ENCODE measurements at regions not wholly inside any gene's neighbourhood (a gene's known extent, or its start where the extent isn't known, plus 50 kb on each side); places are given as distances from the start of the nearest gene placed in this dataset.
"Not testable (repeated sequence)": the region's sequence is repeated elsewhere in the genome, so short reads cannot be mapped to it uniquely, and the experiment has no call there.

- DNase-seq: peak; percentile 4
These were observed 365.0 kb downstream of the CCER1 start for GRCh38 chr12:90589956-90590355.

- DNase-seq: no peak
These were observed 369.2 kb downstream of the CCER1 start for GRCh38 chr12:90585640-90586304.

- DNase-seq: no peak
These were observed 378.3 kb downstream of the CCER1 start for GRCh38 chr12:90576707-90577106.

- DNase-seq: no peak
These were observed 379.0 kb downstream of the CCER1 start for GRCh38 chr12:90575995-90576394.

- DNase-seq: no peak
These were observed 380.3 kb downstream of the CCER1 start for GRCh38 chr12:90574676-90575075.

DNA sequence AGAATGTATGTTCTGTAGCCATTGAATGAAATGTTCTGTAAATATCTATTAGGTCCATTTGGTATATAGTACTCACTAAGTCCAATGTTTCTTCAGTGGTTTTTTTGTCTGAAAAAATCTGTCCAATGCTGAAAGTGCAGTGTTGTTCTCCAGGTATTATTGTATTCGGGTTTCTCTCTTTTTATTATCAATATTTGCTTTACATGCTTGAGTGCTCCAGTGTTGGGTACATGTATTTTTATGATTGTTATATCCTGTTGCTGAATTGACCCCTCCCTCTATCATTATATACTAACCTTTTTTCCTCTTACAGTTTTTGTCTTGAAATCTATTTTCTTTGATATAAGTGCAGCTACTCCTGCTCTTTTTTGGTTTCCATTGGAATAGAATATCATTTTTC, 382.2 kb downstream of the CCER1 start:
- no peak for DNase-seq

DNA sequence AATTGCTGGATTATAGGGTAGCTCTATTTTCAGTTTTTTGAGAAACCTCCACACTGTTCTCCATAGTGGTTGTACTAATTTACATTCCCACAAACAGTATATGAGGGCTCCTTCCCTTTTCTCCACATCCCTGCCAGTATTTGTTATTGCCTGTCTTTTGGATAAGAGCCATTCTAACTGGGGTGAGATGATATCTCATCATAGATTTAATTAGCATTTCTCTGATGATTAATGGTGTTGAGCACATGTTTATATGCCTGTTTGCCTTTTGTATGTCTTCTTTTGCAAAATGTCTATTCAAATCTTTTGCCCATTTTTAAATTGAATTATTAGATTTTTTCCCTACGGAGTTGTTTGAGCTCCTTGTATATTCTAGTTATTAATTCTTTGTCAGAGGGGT, 385.3 kb downstream of the CCER1 start:
- DNase-seq: no peak

DNA sequence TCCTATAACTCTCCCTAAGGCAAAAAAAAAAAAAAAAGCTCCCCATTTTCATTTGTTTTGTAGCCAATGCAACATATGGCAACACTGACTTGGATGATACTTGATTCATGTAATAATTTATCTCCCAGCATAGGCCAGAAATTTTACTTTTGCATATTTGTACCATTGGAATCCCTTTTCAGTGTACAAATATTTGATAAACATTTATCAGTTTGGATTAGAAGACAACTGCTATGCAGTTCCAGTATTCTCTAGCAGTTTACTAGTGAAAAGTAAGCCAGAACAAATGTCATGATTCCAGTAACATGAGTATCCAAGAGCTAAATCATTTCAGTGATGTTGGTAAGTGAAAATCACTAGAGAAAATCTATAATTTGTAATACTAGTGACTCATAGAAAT, 392.3 kb downstream of the CCER1 start:
- no peak for DNase-seq

DNA sequence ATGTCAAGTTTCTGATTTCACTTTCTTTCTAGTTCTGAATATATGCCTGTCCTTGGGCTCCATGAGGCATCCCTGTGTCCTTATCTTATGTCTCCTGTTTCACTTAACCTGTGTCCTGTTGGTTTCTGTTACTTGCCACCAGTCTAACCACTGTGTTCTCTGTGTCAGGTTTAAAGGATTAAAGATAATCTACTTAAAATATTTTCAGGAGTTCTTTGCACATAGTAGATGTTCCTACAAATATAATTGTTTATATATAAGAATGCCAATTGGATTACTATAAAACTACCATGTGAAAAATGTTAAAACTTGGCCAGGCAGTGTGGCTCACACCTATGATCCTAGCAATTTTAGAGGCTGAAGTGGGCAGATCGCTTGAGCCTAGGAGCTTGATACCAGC, 406.4 kb downstream of the CCER1 start:
- no peak for DNase-seq

DNA sequence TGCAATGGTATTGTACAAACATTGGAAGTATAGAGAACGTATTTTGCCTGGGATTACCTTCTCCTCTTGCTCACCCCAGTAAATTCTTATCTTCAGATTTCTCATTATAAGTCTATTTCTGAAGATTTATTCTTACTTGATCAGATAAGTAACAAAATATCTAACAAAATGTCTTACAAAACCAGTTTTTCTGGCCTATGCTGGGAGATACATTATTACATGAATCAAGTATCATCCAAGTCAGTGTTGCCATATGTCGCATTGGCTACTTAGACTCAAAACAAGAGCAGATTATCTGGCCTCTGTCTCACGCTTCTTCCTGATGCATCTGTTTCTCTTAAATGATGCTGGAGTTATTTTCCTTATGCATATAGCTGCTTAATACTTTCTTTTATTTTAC, 408.5 kb downstream of the CCER1 start:
- no peak for DNase-seq

DNA sequence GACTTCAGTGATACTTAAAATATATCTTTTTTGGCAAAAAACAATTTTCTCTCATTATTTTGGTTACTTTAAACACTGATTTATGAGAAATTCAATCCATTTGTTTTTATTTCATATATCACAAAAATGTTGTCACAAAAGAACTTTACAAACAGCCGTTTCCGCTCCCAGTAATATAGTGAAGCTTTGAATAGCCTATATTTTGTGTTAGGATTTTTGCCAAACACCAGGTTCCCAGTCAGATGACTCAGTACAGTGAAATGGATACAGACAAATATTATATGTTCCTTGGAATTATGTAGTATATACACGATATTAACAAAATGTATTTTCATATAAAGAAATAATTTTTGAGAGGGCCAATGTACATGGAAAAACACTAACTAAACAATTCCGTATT, 411.1 kb downstream of the CCER1 start:
- DNase-seq: peak; percentile 23

GRCh38 chr12:90543374-90543773, 411.6 kb downstream of the CCER1 start:
- peak; percentile 16 for DNase-seq

- DNase-seq: not testable (repeated sequence)
These were observed 412.1 kb downstream of the CCER1 start for GRCh38 chr12:90542852-90543251.

GRCh38 chr12:90533828-90534227, 421.1 kb downstream of the CCER1 start:
- DNase-seq: not testable (repeated sequence)

- DNase-seq: no peak
These were observed 434.8 kb downstream of the CCER1 start for GRCh38 chr12:90520002-90520734.

GRCh38 chr12:90519285-90519684, 435.7 kb downstream of the CCER1 start:
- no peak for DNase-seq

GRCh38 chr12:90515199-90516175, 439.5 kb downstream of the CCER1 start:
- DNase-seq: peak; percentile 36

DNA sequence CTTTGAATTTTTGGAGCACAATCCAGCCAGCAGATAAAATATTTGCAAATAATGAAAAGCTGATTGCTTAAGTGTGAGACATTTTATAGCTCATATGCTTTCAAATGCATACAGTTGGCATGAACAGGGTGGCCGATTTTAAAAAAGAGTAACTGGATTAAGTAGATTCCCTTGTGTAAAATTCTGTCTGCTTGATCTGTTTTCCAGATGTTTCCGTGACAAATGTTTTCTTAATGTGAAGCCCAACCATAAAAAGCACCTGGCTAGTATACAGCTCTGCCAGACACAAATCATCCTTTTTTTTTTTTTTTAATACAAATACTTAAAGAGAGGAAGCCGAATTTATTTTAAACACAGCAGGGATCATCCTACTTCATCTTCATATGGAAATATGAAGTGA, 440.7 kb downstream of the CCER1 start:
- peak; percentile 71 for DNase-seq

- DNase-seq: no peak
These were observed 442.5 kb downstream of the CCER1 start for GRCh38 chr12:90512518-90512917.

- DNase-seq: peak; percentile 48
These were observed 444.0 kb downstream of the CCER1 start for GRCh38 chr12:90510948-90511347.

- no peak for DNase-seq
These were observed 450.2 kb downstream of the CCER1 start for GRCh38 chr12:90504806-90505205.

DNA sequence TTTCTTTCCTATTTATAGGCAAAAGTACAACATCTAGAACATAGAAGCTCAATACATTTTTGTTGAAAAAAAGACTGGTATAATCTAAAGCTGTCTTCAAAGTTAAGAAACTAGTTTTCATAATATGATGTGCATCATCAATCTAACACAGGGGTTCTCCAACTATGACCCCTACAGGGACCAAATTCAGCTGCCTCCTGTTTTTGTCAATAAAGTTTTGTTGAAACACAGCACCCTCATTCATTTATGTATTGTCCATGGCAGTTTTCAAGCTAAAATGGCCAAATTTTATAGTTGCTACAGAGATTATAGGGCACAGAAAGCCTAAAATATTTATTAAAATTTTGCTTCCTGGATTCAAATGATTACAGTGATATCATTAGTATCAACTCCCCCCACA, 452.9 kb downstream of the CCER1 start:
- DNase-seq: no peak

DNA sequence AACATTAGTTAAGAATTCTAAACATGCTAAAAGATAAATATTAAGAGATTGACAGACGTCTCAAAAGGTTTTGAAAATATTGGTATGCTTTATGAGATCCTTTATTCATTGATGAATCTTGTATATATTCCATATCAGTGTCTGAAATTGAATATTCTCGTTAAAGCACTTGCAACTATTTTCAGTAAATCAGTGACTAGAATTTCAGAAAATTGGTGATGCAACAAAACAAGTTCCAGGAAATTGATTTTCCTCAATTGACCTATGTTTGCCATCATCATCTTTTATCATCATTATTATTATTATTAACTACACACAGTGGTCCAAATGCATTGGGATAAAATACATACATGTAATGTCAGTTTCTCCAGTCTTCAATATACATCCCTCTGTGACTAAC, 453.6 kb downstream of the CCER1 start:
- no peak for DNase-seq

Data from fibroblast of skin of abdomen (primary cell).